ENCODE measurements at regions not wholly inside any gene's neighbourhood (a gene's known extent, or its start where the extent isn't known, plus 50 kb on each side); places are given as distances from the start of the nearest gene placed in this dataset.

- TF ChIP-seq CTCF (IDR thresholded peaks at IDR 0.05; ENCODE audit: low read depth, low read length) (no peak), EZH2phosphoT487 (IDR thresholded peaks at IDR 0.05; ENCODE audit: low read depth) (no peak)
Observed at GRCh38 chr7:33821970-33822369, 83.4 kb upstream of the BMPER start.

Data from OCI-LY3 (cell line).